Neural cell (in vitro differentiated cells): ENCODE measurements at regions not wholly inside any gene's neighbourhood (a gene's known extent, or its start where the extent isn't known, plus 50 kb on each side); places are given as distances from the start of the nearest gene placed in this dataset.

Experiments
- EP300 ChIP-seq: fragments of 450-650 bp; conservative IDR thresholded peaks from 2 replicates; pipeline ENCODE4 v1.6.1; 2014; ENCODE audit warnings: antibody characterized with exemption, mild to moderate bottlenecking, moderate library complexity; ENCODE audit not compliant: poor library complexity, severe bottlenecking
- EZH2 ChIP-seq: fragments of 200-600, 300-800 bp; shearing (Covaris generic), sonication (generic); IDR thresholded peaks from 2 replicates; pipeline ENCODE4 v1.6.1; 2014; ENCODE audit warnings: antibody characterized with exemption, low read length, borderline replicate concordance, mild to moderate bottlenecking; ENCODE audit not compliant: insufficient read depth, poor library complexity, severe bottlenecking
- MXI1 ChIP-seq: fragments of 450-650 bp; conservative IDR thresholded peaks from 2 replicates; pipeline ENCODE4 v1.6.1; 2014; ENCODE audit warnings: antibody characterized with exemption, mild to moderate bottlenecking; ENCODE audit not compliant: poor library complexity, severe bottlenecking
- POLR2AphosphoS5 ChIP-seq: IDR thresholded peaks from 2 replicates; pipeline ENCODE4 v1.6.1; 2012
- RAD21 ChIP-seq: fragments of 450-650 bp; conservative IDR thresholded peaks from 2 replicates; pipeline ENCODE4 v1.6.1; 2014; ENCODE audit warnings: antibody characterized with exemption, mild to moderate bottlenecking, moderate library complexity
- SMC3 ChIP-seq: fragments of 450-650 bp; conservative IDR thresholded peaks from 2 replicates; pipeline ENCODE4 v1.6.1; 2014; ENCODE audit warnings: antibody characterized with exemption, mild to moderate bottlenecking, moderate library complexity; ENCODE audit not compliant: poor library complexity
- TAF1 ChIP-seq: IDR thresholded peaks from 2 replicates; pipeline ENCODE4 v1.6.1; 2012; ENCODE audit warnings: low read depth
- TF ChIP-seq, protein P1 (sequence below): fragments of 450-650 bp; IDR thresholded peaks from 2 replicates; pipeline ENCODE4 v1.5.1; 2014; ENCODE audit warnings: antibody characterized with exemption, mild to moderate bottlenecking, moderate library complexity; ENCODE audit not compliant: poor library complexity, severe bottlenecking
- TF ChIP-seq, protein P2 (sequence below): IDR thresholded peaks from 2 replicates; pipeline ENCODE4 v1.6.1; 2012; ENCODE audit warnings: borderline replicate concordance

DNA sequence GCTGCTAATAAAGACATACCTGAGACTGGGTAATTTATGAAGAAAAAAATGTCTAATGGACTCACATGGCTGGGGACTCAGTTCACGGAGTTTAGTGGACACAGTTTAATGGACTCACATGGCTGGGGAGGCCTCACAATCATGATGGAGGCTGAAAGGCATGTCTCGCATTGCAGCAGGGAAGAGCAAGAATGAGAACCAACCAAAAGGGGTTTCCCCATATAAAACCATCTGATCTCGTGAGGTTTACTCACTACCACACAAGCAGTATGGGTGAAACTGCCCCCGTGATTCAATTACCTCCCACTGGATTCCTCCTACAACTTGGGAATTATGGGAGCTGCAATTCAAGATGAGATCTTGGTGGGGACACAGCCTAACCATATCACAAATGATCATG, 1181.2 kb downstream of the PCDH9 start:
- no peak for TF ChIP-seq EP300
- TF ChIP-seq, protein P1, sequence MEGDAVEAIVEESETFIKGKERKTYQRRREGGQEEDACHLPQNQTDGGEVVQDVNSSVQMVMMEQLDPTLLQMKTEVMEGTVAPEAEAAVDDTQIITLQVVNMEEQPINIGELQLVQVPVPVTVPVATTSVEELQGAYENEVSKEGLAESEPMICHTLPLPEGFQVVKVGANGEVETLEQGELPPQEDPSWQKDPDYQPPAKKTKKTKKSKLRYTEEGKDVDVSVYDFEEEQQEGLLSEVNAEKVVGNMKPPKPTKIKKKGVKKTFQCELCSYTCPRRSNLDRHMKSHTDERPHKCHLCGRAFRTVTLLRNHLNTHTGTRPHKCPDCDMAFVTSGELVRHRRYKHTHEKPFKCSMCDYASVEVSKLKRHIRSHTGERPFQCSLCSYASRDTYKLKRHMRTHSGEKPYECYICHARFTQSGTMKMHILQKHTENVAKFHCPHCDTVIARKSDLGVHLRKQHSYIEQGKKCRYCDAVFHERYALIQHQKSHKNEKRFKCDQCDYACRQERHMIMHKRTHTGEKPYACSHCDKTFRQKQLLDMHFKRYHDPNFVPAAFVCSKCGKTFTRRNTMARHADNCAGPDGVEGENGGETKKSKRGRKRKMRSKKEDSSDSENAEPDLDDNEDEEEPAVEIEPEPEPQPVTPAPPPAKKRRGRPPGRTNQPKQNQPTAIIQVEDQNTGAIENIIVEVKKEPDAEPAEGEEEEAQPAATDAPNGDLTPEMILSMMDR: no peak
- TF ChIP-seq EZH2: no peak
- no peak for TF ChIP-seq SMC3
- no peak for TF ChIP-seq POLR2AphosphoS5
- no peak for TF ChIP-seq MXI1
- TF ChIP-seq, protein P2, sequence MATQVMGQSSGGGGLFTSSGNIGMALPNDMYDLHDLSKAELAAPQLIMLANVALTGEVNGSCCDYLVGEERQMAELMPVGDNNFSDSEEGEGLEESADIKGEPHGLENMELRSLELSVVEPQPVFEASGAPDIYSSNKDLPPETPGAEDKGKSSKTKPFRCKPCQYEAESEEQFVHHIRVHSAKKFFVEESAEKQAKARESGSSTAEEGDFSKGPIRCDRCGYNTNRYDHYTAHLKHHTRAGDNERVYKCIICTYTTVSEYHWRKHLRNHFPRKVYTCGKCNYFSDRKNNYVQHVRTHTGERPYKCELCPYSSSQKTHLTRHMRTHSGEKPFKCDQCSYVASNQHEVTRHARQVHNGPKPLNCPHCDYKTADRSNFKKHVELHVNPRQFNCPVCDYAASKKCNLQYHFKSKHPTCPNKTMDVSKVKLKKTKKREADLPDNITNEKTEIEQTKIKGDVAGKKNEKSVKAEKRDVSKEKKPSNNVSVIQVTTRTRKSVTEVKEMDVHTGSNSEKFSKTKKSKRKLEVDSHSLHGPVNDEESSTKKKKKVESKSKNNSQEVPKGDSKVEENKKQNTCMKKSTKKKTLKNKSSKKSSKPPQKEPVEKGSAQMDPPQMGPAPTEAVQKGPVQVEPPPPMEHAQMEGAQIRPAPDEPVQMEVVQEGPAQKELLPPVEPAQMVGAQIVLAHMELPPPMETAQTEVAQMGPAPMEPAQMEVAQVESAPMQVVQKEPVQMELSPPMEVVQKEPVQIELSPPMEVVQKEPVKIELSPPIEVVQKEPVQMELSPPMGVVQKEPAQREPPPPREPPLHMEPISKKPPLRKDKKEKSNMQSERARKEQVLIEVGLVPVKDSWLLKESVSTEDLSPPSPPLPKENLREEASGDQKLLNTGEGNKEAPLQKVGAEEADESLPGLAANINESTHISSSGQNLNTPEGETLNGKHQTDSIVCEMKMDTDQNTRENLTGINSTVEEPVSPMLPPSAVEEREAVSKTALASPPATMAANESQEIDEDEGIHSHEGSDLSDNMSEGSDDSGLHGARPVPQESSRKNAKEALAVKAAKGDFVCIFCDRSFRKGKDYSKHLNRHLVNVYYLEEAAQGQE: no peak
- TF ChIP-seq RAD21: no peak
- no peak for TF ChIP-seq TAF1
